ENCODE measurements at regions not wholly inside any gene's neighbourhood (a gene's known extent, or its start where the extent isn't known, plus 50 kb on each side); places are given as distances from the start of the nearest gene placed in this dataset.

DNA sequence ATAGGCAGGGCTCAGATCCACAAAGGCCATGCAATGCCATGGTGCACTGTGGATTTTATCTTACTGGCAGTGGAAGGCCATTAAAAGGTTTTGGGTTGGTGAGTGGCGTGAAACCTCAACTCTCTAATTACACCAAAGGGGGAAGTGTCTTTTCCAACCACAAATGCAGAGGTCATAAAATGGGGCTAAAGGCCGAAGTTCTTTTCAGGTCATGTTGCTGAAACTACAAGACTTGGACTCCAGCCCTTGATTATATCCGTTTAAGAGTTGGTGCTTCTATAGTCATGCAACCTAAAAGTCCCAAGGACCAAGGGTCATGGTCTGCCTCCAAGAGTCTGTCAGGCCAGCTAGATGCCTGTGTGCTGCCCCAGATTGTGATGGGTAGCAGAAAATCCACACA lies 434.3 kb downstream of the RAB38 start:
- Histone ChIP-seq H3K27me3 (ENCODE audit: control insufficient read depth in 2 of 2, insufficient read depth in 1 of 2, low read length in 1 of 2) (no peaks in the 10 kb centered on the region), H3K9me3 (ENCODE audit: control insufficient read depth in 2 of 2, insufficient read depth in 1 of 2, low read length in 1 of 2) (no peaks in the 10 kb centered on the region), H3K4me3 (ENCODE audit: low read length in 2 of 2) (no peak overlapping the region), H3K27ac (ENCODE audit: low read depth in 1 of 2, low read length in 1 of 2) (no peak overlapping the region), H3K36me3 (ENCODE audit: control insufficient read depth in 2 of 2, insufficient read depth in 2 of 2, low read length in 1 of 2) (no peaks in the 10 kb centered on the region), H3K4me1 (ENCODE audit: control insufficient read depth in 2 of 2, insufficient read depth in 2 of 2, low read length in 2 of 2) (no peaks in the 10 kb centered on the region)
- no peak for DNase-seq (ENCODE audit: low read depth in 6 of 9, low spot score in 9 of 9)
- 87% methylated on average over 3 of the region's 3 CpGs for WGBS

- no peak for DNase-seq (ENCODE audit: low read depth in 6 of 9, low spot score in 9 of 9)
- Histone ChIP-seq H3K27me3 (ENCODE audit: control insufficient read depth in 2 of 2, insufficient read depth in 1 of 2, low read length in 1 of 2) (no peaks in the 10 kb centered on the region), H3K36me3 (ENCODE audit: control insufficient read depth in 2 of 2, insufficient read depth in 2 of 2, low read length in 1 of 2) (no peaks in the 10 kb centered on the region)
These were observed 434.8 kb downstream of the RAB38 start for GRCh38 chr11:87740451-87740850.

DNA sequence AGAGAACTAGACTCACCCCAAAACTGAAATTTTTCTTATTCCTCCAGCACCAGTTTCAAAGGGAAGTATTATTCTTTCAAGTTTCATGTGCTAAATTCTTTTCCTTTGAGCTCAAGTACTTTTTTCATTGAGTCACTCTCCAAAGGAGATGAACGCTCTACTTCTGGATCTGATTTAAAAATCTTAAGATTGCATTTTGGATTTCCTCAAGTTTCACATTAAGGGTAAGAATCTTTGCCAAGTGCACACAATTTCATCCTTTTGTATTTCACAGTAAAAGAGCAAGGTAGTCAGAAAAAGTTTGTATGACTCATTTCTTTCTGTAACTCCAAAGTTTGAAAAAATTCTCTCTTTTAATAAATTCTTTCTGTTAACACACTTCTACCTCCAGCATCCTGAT lies 435.5 kb downstream of the RAB38 start:
- DNase-seq (ENCODE audit: low read depth in 6 of 9, low spot score in 9 of 9): no peak

More at GRCh38 chr11:87740451-87740850, 434.8 kb downstream of the RAB38 start:
- Histone ChIP-seq H3K27ac (ENCODE audit: low read depth in 1 of 2, low read length in 1 of 2) (no peak overlapping the region), H3K4me3 (ENCODE audit: low read length in 2 of 2) (no peak overlapping the region), H3K9me3 (ENCODE audit: control insufficient read depth in 2 of 2, insufficient read depth in 1 of 2, low read length in 1 of 2) (no peaks in the 10 kb centered on the region), H3K4me1 (ENCODE audit: control insufficient read depth in 2 of 2, insufficient read depth in 2 of 2, low read length in 2 of 2) (no peaks in the 10 kb centered on the region)
- 83% methylated on average over 2 of the region's 2 CpGs for WGBS

DNA sequence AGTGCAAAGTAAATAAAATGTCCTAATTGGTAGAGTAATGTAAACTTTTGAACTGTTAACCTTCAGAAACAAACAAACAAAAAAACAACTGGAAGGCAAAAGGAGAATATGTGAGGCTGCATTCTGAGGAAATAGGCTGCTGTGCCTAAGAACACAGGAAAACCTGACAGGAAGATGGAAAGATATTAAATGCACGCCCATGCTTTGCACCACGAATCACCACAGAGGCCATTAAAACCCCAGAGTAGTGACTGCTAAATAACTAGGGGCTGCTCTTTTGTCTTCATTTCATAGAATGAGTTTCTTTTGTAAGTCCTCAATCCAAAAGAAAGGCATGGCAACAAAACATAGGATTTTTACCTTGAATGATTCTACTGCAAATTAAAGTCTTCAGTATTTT lies 436.0 kb downstream of the RAB38 start:
- H3K27me3 ChIP-seq (ENCODE audit: control insufficient read depth in 2 of 2, insufficient read depth in 1 of 2, low read length in 1 of 2): no peaks in the 10 kb centered on the region
- no peaks in the 10 kb centered on the region for H3K9me3 ChIP-seq (ENCODE audit: control insufficient read depth in 2 of 2, insufficient read depth in 1 of 2, low read length in 1 of 2)
- DNase-seq (ENCODE audit: low read depth in 6 of 9, low spot score in 9 of 9): no peak
- H3K4me1 ChIP-seq (ENCODE audit: control insufficient read depth in 2 of 2, insufficient read depth in 2 of 2, low read length in 2 of 2): no peaks in the 10 kb centered on the region
- no peak overlapping the region for H3K4me3 ChIP-seq (ENCODE audit: low read length in 2 of 2)
- WGBS: 6% methylated on average over 2 of the region's 2 CpGs
- no peaks in the 10 kb centered on the region for H3K36me3 ChIP-seq (ENCODE audit: control insufficient read depth in 2 of 2, insufficient read depth in 2 of 2, low read length in 1 of 2)
- no peak overlapping the region for H3K27ac ChIP-seq (ENCODE audit: low read depth in 1 of 2, low read length in 1 of 2)

More for the DNA sequence above, 435.5 kb downstream of the RAB38 start:
- H3K36me3 ChIP-seq (ENCODE audit: control insufficient read depth in 2 of 2, insufficient read depth in 2 of 2, low read length in 1 of 2): no peaks in the 10 kb centered on the region
- WGBS: 89% methylated on average over 1 of the region's 1 CpG
- no peaks in the 10 kb centered on the region for H3K27me3 ChIP-seq (ENCODE audit: control insufficient read depth in 2 of 2, insufficient read depth in 1 of 2, low read length in 1 of 2)
- H3K9me3 ChIP-seq (ENCODE audit: control insufficient read depth in 2 of 2, insufficient read depth in 1 of 2, low read length in 1 of 2): no peaks in the 10 kb centered on the region
- H3K27ac ChIP-seq (ENCODE audit: low read depth in 1 of 2, low read length in 1 of 2): no peak overlapping the region
- no peaks in the 10 kb centered on the region for H3K4me1 ChIP-seq (ENCODE audit: control insufficient read depth in 2 of 2, insufficient read depth in 2 of 2, low read length in 2 of 2)
- no peak overlapping the region for H3K4me3 ChIP-seq (ENCODE audit: low read length in 2 of 2)

DNA sequence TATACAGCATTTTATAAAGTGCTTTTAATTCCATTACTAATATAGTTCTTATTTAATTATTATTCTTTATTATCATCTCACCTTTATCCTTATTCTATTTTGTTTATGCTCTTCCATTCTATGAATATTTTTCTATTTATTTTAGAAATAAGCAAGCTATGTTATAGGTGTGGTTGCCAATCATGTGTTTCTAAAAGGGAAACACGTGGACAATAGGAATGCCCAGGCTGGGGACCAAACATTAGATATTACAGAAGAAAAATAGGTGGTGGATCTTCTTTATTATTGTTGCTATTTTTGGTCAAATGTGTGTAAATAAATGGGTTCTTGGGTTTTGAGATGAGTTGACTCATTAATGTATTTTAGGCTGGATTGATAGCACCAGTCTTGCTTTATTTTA lies 438.3 kb downstream of the RAB38 start:
- no peaks in the 10 kb centered on the region for H3K36me3 ChIP-seq (ENCODE audit: control insufficient read depth in 2 of 2, insufficient read depth in 2 of 2, low read length in 1 of 2)
- no peaks in the 10 kb centered on the region for H3K4me1 ChIP-seq (ENCODE audit: control insufficient read depth in 2 of 2, insufficient read depth in 2 of 2, low read length in 2 of 2)
- no peak for DNase-seq (ENCODE audit: low read depth in 6 of 9, low spot score in 9 of 9)
- no peak overlapping the region for H3K27ac ChIP-seq (ENCODE audit: low read depth in 1 of 2, low read length in 1 of 2)
- H3K9me3 ChIP-seq (ENCODE audit: control insufficient read depth in 2 of 2, insufficient read depth in 1 of 2, low read length in 1 of 2): no peaks in the 10 kb centered on the region
- WGBS: 87% methylated on average over 1 of the region's 1 CpG
- H3K27me3 ChIP-seq (ENCODE audit: control insufficient read depth in 2 of 2, insufficient read depth in 1 of 2, low read length in 1 of 2): no peaks in the 10 kb centered on the region
- H3K4me3 ChIP-seq (ENCODE audit: low read length in 2 of 2): no peak overlapping the region

DNA sequence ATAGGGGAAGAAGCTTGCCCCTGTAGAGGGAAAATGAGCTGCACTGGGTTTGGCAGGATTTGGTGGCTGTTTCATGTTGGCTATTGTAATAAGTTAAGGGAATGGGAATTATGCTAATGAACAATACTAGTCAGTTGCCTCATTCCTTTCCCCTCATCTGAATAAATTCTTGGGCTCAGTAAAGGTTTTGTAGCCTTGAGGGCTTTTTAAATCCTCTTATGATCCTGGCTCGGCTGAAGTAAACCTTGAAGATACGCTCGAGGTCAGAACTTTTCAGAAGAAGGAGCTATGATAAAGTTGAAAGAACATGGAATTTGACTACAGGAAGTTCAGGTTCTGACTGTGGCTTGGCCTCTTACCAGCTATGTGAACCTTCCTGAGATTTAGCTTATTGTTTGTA lies 448.7 kb downstream of the RAB38 start:
- H3K4me1 ChIP-seq (ENCODE audit: control insufficient read depth in 2 of 2, insufficient read depth in 2 of 2, low read length in 2 of 2): no peaks in the 10 kb centered on the region
- no peaks in the 10 kb centered on the region for H3K27me3 ChIP-seq (ENCODE audit: control insufficient read depth in 2 of 2, insufficient read depth in 1 of 2, low read length in 1 of 2)
- WGBS: 59% methylated on average over 3 of the region's 3 CpGs
- no peak overlapping the region for H3K4me3 ChIP-seq (ENCODE audit: low read length in 2 of 2)
- no peaks in the 10 kb centered on the region for H3K36me3 ChIP-seq (ENCODE audit: control insufficient read depth in 2 of 2, insufficient read depth in 2 of 2, low read length in 1 of 2)
- H3K27ac ChIP-seq (ENCODE audit: low read depth in 1 of 2, low read length in 1 of 2): no peak overlapping the region
- DNase-seq (ENCODE audit: low read depth in 6 of 9, low spot score in 9 of 9): no peak
- no peaks in the 10 kb centered on the region for H3K9me3 ChIP-seq (ENCODE audit: control insufficient read depth in 2 of 2, insufficient read depth in 1 of 2, low read length in 1 of 2)

DNA sequence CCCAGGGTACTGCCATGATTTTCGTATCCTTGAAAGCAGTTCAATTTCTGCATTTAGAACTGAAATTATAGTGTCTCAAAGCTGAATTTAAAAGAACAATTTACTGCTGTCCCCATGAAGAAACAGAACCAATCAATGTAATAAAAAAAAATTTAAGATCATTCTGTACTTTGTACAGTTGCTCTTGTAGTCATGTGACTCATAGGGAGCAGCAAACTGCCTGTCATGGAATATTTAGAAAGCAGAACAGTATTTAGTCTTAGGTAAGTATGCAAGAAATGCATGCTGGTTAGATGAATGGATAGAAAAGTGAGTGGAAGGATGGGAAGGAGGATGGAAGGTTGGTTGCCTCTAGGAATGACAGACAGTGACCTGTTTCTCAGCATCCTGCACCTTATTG lies 450.9 kb downstream of the RAB38 start:
- DNase-seq (ENCODE audit: low read depth in 6 of 9, low spot score in 9 of 9): no peak
- Histone ChIP-seq H3K36me3 (ENCODE audit: control insufficient read depth in 2 of 2, insufficient read depth in 2 of 2, low read length in 1 of 2) (no peaks in the 10 kb centered on the region), H3K4me3 (ENCODE audit: low read length in 2 of 2) (no peak overlapping the region), H3K9me3 (ENCODE audit: control insufficient read depth in 2 of 2, insufficient read depth in 1 of 2, low read length in 1 of 2) (no peaks in the 10 kb centered on the region), H3K27me3 (ENCODE audit: control insufficient read depth in 2 of 2, insufficient read depth in 1 of 2, low read length in 1 of 2) (no peaks in the 10 kb centered on the region), H3K27ac (ENCODE audit: low read depth in 1 of 2, low read length in 1 of 2) (no peak overlapping the region), H3K4me1 (ENCODE audit: control insufficient read depth in 2 of 2, insufficient read depth in 2 of 2, low read length in 2 of 2) (no peaks in the 10 kb centered on the region)
- WGBS: 97% methylated on average over 1 of the region's 1 CpG

DNA sequence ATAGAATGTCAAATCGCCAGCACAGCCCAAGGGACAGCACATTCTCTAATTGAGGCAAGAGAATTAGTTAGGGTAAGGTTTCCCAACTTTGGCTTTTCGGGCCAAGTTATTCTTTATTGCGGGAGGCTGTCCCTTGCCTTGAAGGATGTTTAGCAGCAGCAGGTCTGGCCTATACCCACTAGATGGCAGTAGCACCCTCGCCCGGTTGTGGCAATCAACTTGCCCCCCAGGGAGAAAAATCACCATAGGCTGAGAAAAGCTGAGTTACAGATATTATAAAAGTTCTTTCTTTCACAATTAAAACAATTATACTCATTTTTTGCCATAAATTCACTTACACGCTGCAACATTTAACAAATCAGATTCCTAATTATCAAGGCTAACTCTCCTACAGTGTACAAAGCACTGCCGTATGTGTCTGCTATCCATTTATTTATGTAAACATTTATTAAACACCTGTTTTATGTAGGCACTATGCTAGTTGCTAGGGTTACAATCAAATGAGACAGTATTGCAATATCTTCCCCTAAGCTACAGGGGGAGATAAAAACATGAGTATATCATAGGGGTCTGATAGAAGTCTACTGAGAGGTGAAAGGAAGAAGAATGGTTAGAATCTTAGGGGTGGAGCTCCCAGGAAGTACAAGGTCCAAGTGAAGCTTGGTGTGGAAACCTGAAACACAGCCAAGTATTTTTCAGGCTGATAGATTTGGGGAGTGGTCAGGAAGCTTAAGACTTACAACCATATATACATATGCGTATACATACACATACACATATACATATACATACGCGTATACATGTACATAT lies 452.3 kb downstream of the RAB38 start:
- 72% methylated on average over 10 of the region's 10 CpGs for WGBS
- no peak overlapping the region for H3K4me3 ChIP-seq (ENCODE audit: low read length in 2 of 2)
- H3K36me3 ChIP-seq (ENCODE audit: control insufficient read depth in 2 of 2, insufficient read depth in 2 of 2, low read length in 1 of 2): no peaks in the 10 kb centered on the region
- H3K27me3 ChIP-seq (ENCODE audit: control insufficient read depth in 2 of 2, insufficient read depth in 1 of 2, low read length in 1 of 2): no peaks in the 10 kb centered on the region
- DNase-seq (ENCODE audit: low read depth in 6 of 9, low spot score in 9 of 9): no peak
- H3K27ac ChIP-seq (ENCODE audit: low read depth in 1 of 2, low read length in 1 of 2): no peak overlapping the region
- no peaks in the 10 kb centered on the region for H3K4me1 ChIP-seq (ENCODE audit: control insufficient read depth in 2 of 2, insufficient read depth in 2 of 2, low read length in 2 of 2)
- H3K9me3 ChIP-seq (ENCODE audit: control insufficient read depth in 2 of 2, insufficient read depth in 1 of 2, low read length in 1 of 2): no peaks in the 10 kb centered on the region

DNA sequence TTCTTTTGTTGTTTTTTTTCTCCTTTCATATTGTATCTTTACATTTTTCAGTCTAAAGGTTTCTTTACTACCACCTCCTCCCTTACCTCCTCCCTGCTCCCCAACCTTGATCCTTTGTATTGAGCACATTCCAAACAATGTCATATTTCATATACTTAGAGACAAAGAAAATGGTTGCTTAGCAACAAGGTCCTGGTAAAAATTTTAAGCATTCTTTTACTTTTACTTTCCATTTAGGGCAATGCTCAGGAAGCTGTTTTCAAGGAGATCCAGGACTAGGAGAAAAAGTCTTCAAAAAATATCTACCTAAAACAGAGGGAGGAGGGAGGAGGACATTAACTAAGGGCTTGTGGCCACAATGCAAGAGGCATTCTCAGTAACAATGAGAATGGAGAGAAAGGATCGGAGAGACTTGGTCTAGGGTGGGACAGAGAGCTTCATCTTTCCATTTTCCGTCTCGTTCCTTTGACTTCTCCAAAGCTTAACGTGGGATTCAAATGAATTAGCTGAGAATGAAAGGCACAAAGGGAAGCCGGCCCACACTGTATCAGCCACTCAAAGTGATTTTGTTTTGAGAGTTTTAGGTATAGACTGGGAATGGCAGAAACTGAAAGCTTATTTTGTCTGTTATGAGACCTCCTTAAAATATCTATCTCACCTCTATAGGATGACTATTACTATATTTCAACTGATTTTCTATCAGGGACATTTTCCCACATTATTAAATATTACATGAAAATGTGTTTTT lies 455.7 kb downstream of the RAB38 start:
- no peak for DNase-seq (ENCODE audit: low read depth in 6 of 9, low spot score in 9 of 9)
- no peaks in the 10 kb centered on the region for H3K9me3 ChIP-seq (ENCODE audit: control insufficient read depth in 2 of 2, insufficient read depth in 1 of 2, low read length in 1 of 2)
- no peaks in the 10 kb centered on the region for H3K36me3 ChIP-seq (ENCODE audit: control insufficient read depth in 2 of 2, insufficient read depth in 2 of 2, low read length in 1 of 2)
- no peak overlapping the region for H3K4me3 ChIP-seq (ENCODE audit: low read length in 2 of 2)
- 96% methylated on average over 5 of the region's 5 CpGs for WGBS
- H3K4me1 ChIP-seq (ENCODE audit: control insufficient read depth in 2 of 2, insufficient read depth in 2 of 2, low read length in 2 of 2): no peaks in the 10 kb centered on the region
- no peaks in the 10 kb centered on the region for H3K27me3 ChIP-seq (ENCODE audit: control insufficient read depth in 2 of 2, insufficient read depth in 1 of 2, low read length in 1 of 2)
- no peak overlapping the region for H3K27ac ChIP-seq (ENCODE audit: low read depth in 1 of 2, low read length in 1 of 2)
